ENCODE measurements at regions not wholly inside any gene's neighbourhood (a gene's known extent, or its start where the extent isn't known, plus 50 kb on each side); places are given as distances from the start of the nearest gene placed in this dataset.

DNA sequence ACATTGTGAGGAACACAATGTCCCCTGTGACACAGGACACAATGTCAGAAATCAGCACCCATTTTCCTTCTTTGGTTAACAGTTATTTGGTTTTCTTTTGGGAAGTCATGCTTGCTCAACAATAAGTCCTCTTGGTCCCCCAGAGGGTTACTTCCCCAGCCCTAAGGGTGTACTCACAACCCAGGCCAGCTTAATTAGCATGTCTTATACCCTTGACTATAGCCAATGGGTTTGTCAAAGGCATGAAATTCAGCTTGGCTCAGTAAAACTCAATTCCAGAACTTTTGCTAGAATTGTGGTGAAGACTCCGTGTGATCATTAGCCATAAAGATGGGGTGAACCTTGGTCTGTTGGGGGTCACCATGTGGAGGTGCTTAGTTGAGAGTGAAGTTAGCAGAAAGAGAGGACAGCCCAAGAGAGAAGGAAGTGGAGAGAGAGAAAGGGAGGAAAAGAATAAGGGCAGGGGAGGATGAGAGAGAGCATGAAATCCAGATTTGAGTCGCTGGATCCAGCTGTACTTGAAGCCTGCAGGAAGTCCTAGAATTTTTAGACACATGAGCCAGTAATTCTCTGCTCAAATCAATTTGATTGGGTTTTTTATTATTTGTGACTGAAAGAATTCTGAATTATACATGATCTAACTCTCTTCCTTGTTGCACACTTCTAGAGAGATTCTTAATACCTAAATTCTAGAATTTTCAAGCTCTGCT, 321.3 kb upstream of the JAG1 start:
- no peak for TF ChIP-seq CTCF (conservative IDR thresholded peaks at IDR 0.05; ENCODE audit: low read length)
- TF ChIP-seq EZH2phosphoT487 (IDR thresholded peaks at IDR 0.05; ENCODE audit: borderline replicate concordance): no peak
